ENCODE measurements at regions not wholly inside any gene's neighbourhood (a gene's known extent, or its start where the extent isn't known, plus 50 kb on each side); places are given as distances from the start of the nearest gene placed in this dataset.

- no peak for FAIRE-seq
- no peak for TF ChIP-seq CTCF (IDR thresholded peaks at IDR 0.05; ENCODE audit: insufficient read depth, missing control alignments)
- no peak for DNase-seq (ENCODE audit: insufficient read length, low spot score)
These were observed 335.4 kb downstream of the BCOR start for GRCh38 chrX:39762266-39762841.

DNA sequence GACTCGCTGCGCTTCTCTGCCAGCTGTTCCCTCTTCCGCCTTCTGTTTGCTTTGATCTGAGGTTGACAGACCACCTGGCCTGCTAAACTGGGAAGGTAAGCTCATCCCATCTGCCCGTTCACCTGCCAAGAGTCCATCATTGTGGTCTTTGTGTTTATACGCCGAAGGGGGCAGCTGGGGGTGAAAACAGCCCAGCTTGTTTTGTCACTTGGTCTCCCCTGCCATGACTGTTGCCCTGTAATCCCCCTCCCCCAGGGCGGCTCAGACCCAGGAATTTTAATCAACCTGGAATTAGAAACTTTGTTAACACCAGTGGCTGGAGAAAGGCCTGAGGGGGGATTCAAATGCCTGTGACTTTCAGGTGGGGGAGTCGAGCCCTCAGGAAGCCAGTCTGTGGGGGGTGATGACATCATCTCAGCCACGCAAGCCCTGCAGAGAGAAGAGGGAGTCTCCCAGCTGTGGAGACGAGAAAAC is 333.3 kb downstream of the BCOR start:
- FAIRE-seq (peak; percentile 74), DNase-seq (ENCODE audit: insufficient read length, low spot score) (peak; percentile 26)
- no peak for TF ChIP-seq CTCF (IDR thresholded peaks at IDR 0.05; ENCODE audit: insufficient read depth, missing control alignments)

DNA sequence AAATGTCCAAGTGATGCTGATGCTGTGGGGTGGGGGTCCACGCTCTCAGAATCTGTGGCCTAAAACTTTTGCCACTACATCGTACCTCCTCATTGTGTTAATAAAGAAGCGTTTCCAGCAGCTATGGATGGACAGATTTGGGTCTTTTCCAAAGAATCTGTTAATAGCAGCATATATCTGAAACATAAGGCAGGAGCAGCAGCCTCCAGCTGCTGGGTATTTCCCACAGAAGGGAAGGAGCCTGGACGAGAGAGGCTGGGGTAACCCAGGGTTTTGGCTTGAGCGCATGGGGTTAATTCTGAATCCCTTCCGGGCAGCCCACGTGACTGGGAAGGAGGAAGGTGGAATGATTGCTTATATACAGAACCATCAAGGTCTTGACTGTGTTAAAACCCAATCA is 332.4 kb downstream of the BCOR start:
- no peak for TF ChIP-seq CTCF (IDR thresholded peaks at IDR 0.05; ENCODE audit: insufficient read depth, missing control alignments)
- no peak for FAIRE-seq
- no peak for DNase-seq (ENCODE audit: insufficient read length, low spot score)

- FAIRE-seq (no peak), DNase-seq (ENCODE audit: insufficient read length, low spot score) (no peak)
- TF ChIP-seq CTCF (IDR thresholded peaks at IDR 0.05; ENCODE audit: insufficient read depth, missing control alignments): no peak
These were observed 331.6 kb downstream of the BCOR start for GRCh38 chrX:39766085-39766726.

- FAIRE-seq (no peak), DNase-seq (ENCODE audit: insufficient read length, low spot score) (no peak)
- TF ChIP-seq CTCF (IDR thresholded peaks at IDR 0.05; ENCODE audit: insufficient read depth, missing control alignments): no peak
These were observed 330.9 kb downstream of the BCOR start for GRCh38 chrX:39766855-39767254.

- FAIRE-seq: no peak
- TF ChIP-seq CTCF (IDR thresholded peaks at IDR 0.05; ENCODE audit: insufficient read depth, missing control alignments): no peak
- DNase-seq (ENCODE audit: insufficient read length, low spot score): no peak
These were observed 330.3 kb downstream of the BCOR start for GRCh38 chrX:39767446-39767845.

- no peak for FAIRE-seq
- TF ChIP-seq CTCF (IDR thresholded peaks at IDR 0.05; ENCODE audit: insufficient read depth, missing control alignments): no peak
These were observed 328.0 kb downstream of the BCOR start for GRCh38 chrX:39769748-39770147.

More at GRCh38 chrX:39769748-39770147, 328.0 kb downstream of the BCOR start:
- DNase-seq (ENCODE audit: insufficient read length, low spot score): no peak
